ENCODE measurements at regions not wholly inside any gene's neighbourhood (a gene's known extent, or its start where the extent isn't known, plus 50 kb on each side); places are given as distances from the start of the nearest gene placed in this dataset.
"Not testable (repeated sequence)": the region's sequence is repeated elsewhere in the genome, so short reads cannot be mapped to it uniquely, and the experiment has no call there.

DNA sequence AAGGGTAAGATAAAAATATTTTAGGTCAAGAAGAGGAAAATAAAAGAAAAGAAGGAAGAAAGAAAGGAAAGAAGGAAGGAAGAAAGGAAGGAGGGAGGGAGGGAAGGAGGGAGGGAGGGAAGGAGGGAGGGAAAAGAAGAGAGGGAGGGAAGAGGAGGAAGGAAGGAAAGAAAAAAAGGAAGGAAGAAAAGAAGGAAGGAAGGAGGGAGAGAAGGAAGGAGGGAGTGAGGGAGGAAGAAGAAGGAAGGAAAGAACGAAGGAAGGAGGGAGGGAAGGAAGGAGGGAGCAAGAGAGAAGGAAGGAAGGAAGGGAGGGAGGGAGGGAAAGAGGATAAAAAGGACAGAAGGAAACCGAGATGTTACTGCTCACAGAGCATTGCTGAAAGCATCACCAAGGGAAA lies 209.5 kb upstream of the PITRM1 start:
- Histone ChIP-seq H3K27me3 (ENCODE audit: control insufficient read depth, insufficient read depth, low read length, poor library complexity, severe bottlenecking) (no peaks in the 10 kb centered on the region), H3K4me3 (ENCODE audit: insufficient read depth, low read depth, low read length) (no peak overlapping the region), H3K4me1 (ENCODE audit: control insufficient read depth, insufficient read depth, low read length) (no peaks in the 10 kb centered on the region), H3K27ac (ENCODE audit: insufficient read depth, low read depth, low read length, poor library complexity, severe bottlenecking) (no peak overlapping the region), H3K9me3 (ENCODE audit: control insufficient read depth, low read length) (no peaks in the 10 kb centered on the region), H3K36me3 (ENCODE audit: control insufficient read depth, insufficient read depth, low read length) (no peaks in the 10 kb centered on the region)
- WGBS, 2 experiments: 88 to 89% methylated on average over 2 of the region's 2 CpGs

DNA sequence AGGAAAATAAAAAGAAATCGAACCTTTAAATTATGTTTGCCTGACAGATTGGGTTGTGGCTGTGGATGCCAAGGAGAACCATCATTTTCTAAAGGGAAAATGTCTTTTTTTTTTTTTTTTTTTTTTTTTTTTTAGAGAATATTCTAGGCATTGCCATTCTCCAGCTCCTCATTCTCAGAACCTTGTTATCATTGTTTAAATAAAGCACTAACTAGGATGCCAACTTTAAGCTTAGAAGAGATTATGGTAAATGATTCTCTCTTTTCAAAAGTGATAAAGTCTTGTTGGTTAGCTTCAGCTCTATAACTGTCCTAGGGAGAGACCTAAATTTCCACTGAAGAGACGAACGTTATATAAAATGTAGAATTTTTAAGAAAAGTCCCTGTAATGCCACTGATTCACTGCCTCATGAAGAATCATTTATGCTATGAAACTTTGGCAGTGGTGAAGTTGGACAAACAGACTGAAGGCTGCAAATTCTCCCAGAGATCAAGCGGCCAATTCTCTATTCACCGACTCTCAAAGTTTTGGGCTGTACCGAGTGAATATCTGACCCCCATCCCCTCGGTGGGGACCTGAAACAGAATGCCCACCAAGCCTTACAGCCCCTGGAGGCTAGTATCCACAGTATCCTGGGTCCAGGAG lies 207.9 kb upstream of the PITRM1 start:
- H3K4me1 ChIP-seq (ENCODE audit: control insufficient read depth, insufficient read depth, low read length): no peaks in the 10 kb centered on the region
- no peaks in the 10 kb centered on the region for H3K27me3 ChIP-seq (ENCODE audit: control insufficient read depth, insufficient read depth, low read length, poor library complexity, severe bottlenecking)
- 94 to 96% methylated on average over 7 of the region's 7 CpGs for WGBS, 2 experiments
- no peak overlapping the region for H3K27ac ChIP-seq (ENCODE audit: insufficient read depth, low read depth, low read length, poor library complexity, severe bottlenecking)
- no peak overlapping the region for H3K4me3 ChIP-seq (ENCODE audit: insufficient read depth, low read depth, low read length)
- no peaks in the 10 kb centered on the region for H3K9me3 ChIP-seq (ENCODE audit: control insufficient read depth, low read length)
- H3K36me3 ChIP-seq (ENCODE audit: control insufficient read depth, insufficient read depth, low read length): no peaks in the 10 kb centered on the region

DNA sequence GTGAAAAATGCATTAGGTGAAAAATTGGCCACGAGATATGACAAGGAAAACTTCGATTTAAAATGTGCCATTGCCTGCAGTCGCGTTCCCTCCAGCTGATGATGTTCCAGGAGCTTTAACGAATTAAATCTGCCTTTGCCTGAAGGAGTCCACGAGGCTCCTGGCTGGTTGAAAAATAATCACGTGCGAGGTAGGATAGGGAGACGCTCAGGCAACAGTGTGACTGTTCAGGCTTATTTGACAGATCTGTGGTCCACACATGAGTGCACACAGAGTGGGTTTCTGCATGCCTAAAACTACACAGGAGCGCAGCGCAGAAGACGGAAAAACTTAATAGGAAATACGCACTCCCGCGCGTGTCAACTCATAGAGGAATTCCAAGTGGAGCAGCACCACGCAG lies 204.0 kb upstream of the PITRM1 start:
- WGBS, 2 experiments: 96% methylated on average over 17 of the region's 17 CpGs
- Histone ChIP-seq H3K9me3 (ENCODE audit: control insufficient read depth, low read length) (no peaks in the 10 kb centered on the region), H3K36me3 (ENCODE audit: control insufficient read depth, insufficient read depth, low read length) (no peaks in the 10 kb centered on the region), H3K27ac (ENCODE audit: insufficient read depth, low read depth, low read length, poor library complexity, severe bottlenecking) (no peak overlapping the region), H3K4me1 (ENCODE audit: control insufficient read depth, insufficient read depth, low read length) (no peaks in the 10 kb centered on the region), H3K4me3 (ENCODE audit: insufficient read depth, low read depth, low read length) (no peak overlapping the region), H3K27me3 (ENCODE audit: control insufficient read depth, insufficient read depth, low read length, poor library complexity, severe bottlenecking) (no peaks in the 10 kb centered on the region)

DNA sequence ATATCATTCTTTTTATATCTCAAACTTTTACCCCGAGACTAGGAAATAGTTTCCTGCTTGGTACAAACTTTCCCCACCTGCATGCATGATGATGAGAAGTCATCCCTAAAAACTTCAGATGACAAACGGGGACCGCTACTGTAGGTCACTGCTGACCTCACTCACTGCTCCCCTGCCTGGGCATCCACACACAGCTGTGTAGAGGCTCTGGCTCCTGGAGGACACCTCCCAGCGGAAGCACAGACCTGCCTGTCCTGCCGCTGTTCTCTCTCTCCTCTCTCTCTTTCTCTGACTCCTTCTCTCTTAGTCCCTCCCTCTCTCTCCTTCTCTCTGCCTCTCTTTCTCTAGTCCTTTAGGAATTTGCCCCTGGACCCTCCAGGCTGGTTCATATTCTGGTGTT lies 202.9 kb upstream of the PITRM1 start:
- no peaks in the 10 kb centered on the region for H3K36me3 ChIP-seq (ENCODE audit: control insufficient read depth, insufficient read depth, low read length)
- H3K9me3 ChIP-seq (ENCODE audit: control insufficient read depth, low read length): no peaks in the 10 kb centered on the region
- H3K27me3 ChIP-seq (ENCODE audit: control insufficient read depth, insufficient read depth, low read length, poor library complexity, severe bottlenecking): no peaks in the 10 kb centered on the region
- H3K27ac ChIP-seq (ENCODE audit: insufficient read depth, low read depth, low read length, poor library complexity, severe bottlenecking): no peak overlapping the region
- H3K4me3 ChIP-seq (ENCODE audit: insufficient read depth, low read depth, low read length): no peak overlapping the region
- WGBS, 2 experiments: 82% methylated on average over 5 of the region's 5 CpGs
- H3K4me1 ChIP-seq (ENCODE audit: control insufficient read depth, insufficient read depth, low read length): no peaks in the 10 kb centered on the region

DNA sequence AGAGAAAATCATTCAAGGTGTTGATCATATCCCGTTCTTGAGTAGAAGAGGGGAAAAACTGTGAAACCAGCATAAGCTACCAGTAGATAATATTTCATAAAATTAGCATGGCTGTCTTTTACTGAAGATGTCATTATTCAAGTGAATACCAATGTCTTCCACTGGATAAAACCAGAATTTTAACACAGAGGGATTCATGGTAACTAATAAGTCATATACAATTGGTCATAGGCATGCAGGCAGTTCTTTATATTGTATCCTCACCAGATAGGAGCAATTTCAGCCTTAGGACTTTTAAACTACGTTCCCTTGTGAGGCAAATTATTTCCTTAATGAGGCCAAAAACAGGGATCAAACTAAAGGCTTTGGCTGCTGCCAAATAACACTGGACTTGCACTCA lies 202.3 kb upstream of the PITRM1 start:
- H3K36me3 ChIP-seq (ENCODE audit: control insufficient read depth, insufficient read depth, low read length): no peaks in the 10 kb centered on the region
- H3K9me3 ChIP-seq (ENCODE audit: control insufficient read depth, low read length): no peaks in the 10 kb centered on the region
- H3K27ac ChIP-seq (ENCODE audit: insufficient read depth, low read depth, low read length, poor library complexity, severe bottlenecking): no peak overlapping the region
- H3K4me3 ChIP-seq (ENCODE audit: insufficient read depth, low read depth, low read length): no peak overlapping the region
- 97 to 100% methylated on average over 1 to 2 of the region's 2 CpGs for WGBS, 2 experiments
- no peaks in the 10 kb centered on the region for H3K4me1 ChIP-seq (ENCODE audit: control insufficient read depth, insufficient read depth, low read length)
- H3K27me3 ChIP-seq (ENCODE audit: control insufficient read depth, insufficient read depth, low read length, poor library complexity, severe bottlenecking): no peaks in the 10 kb centered on the region

DNA sequence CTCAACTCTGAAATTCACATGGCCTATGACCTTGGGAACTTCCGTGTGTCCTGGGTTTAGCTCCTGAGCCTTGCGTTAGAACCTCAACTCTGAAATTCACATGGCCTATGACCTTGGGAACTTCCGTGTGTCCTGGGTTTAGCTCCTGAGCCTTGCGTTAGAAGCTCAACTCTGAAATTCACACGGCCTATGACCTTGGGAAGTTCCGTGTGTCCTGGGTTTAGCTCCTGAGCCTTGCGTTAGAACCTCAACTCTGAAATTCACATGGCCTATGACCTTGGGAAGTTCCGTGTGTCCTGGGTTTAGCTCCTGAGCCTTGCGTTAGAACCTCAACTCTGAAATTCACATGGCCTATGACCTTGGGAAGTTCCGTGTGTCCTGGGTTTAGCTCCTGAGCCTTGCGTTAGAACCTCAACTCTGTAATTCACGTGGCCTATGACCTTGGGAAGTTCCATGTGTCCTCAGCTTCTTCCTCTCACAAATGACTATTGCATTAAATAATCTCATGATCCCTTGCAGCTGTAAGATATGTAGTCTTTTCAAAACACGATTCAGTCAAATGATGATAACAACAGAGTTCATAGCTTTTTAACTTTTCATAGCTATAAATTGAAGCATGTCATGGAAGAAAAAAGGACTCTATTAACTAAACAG lies 200.9 kb upstream of the PITRM1 start:
- 91% methylated on average over 11 to 12 of the region's 13 CpGs for WGBS, 2 experiments
- not testable (repeated sequence) for H3K9me3 ChIP-seq (ENCODE audit: control insufficient read depth, low read length); H3K4me3 ChIP-seq (ENCODE audit: insufficient read depth, low read depth, low read length)

DNA sequence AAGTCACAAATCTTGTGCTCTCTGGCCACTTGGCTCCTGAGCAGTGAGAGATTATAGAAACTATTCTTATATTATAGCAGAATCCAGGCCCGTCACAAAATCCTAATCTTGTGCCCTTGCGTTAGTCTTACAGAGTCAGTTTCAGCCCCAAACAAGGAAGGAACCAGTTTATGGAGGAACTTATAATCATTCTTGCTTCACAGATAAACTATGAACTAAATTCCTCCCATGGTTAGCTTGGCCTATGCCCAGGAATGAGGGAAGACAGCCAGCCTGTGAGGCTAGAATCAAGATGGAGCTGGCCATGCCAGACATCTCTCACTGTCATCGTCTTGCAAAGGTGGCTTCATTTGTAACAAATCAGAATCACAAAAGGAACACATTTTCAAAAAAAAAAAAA lies 199.7 kb upstream of the PITRM1 start:
- WGBS, 2 experiments: 96 to 100% methylated on average over 3 of the region's 3 CpGs
- H3K4me1 ChIP-seq (ENCODE audit: control insufficient read depth, insufficient read depth, low read length): no peaks in the 10 kb centered on the region
- no peaks in the 10 kb centered on the region for H3K36me3 ChIP-seq (ENCODE audit: control insufficient read depth, insufficient read depth, low read length)
- no peak overlapping the region for H3K4me3 ChIP-seq (ENCODE audit: insufficient read depth, low read depth, low read length)
- H3K27me3 ChIP-seq (ENCODE audit: control insufficient read depth, insufficient read depth, low read length, poor library complexity, severe bottlenecking): no peaks in the 10 kb centered on the region
- no peak overlapping the region for H3K27ac ChIP-seq (ENCODE audit: insufficient read depth, low read depth, low read length, poor library complexity, severe bottlenecking)
- no peaks in the 10 kb centered on the region for H3K9me3 ChIP-seq (ENCODE audit: control insufficient read depth, low read length)

More for the DNA sequence above, 200.9 kb upstream of the PITRM1 start:
- H3K27ac ChIP-seq (ENCODE audit: insufficient read depth, low read depth, low read length, poor library complexity, severe bottlenecking); H3K36me3 ChIP-seq (ENCODE audit: control insufficient read depth, insufficient read depth, low read length); H3K4me1 ChIP-seq (ENCODE audit: control insufficient read depth, insufficient read depth, low read length); H3K27me3 ChIP-seq (ENCODE audit: control insufficient read depth, insufficient read depth, low read length, poor library complexity, severe bottlenecking): not testable (repeated sequence)

DNA sequence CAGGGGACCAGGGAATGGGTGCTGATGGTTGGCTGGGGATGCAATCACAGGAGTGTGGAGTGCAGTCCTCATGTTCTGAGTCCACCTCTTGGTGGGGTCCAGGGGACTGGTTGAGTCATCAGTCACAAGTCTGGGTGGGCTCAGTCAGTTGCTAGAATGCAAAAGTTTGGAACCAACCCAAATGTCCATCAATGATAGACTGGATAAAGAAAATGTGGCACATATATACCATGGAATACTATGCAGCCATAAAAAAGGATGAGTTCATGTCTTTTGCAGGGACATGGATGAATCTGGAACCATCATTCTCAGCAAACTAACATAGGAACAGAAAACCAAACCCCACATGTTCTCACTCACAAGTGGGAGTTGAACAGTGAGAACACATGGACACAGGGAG lies 199.0 kb upstream of the PITRM1 start:
- H3K27me3 ChIP-seq (ENCODE audit: control insufficient read depth, insufficient read depth, low read length, poor library complexity, severe bottlenecking); H3K4me3 ChIP-seq (ENCODE audit: insufficient read depth, low read depth, low read length); H3K9me3 ChIP-seq (ENCODE audit: control insufficient read depth, low read length); H3K36me3 ChIP-seq (ENCODE audit: control insufficient read depth, insufficient read depth, low read length); H3K27ac ChIP-seq (ENCODE audit: insufficient read depth, low read depth, low read length, poor library complexity, severe bottlenecking); H3K4me1 ChIP-seq (ENCODE audit: control insufficient read depth, insufficient read depth, low read length): not testable (repeated sequence)

DNA sequence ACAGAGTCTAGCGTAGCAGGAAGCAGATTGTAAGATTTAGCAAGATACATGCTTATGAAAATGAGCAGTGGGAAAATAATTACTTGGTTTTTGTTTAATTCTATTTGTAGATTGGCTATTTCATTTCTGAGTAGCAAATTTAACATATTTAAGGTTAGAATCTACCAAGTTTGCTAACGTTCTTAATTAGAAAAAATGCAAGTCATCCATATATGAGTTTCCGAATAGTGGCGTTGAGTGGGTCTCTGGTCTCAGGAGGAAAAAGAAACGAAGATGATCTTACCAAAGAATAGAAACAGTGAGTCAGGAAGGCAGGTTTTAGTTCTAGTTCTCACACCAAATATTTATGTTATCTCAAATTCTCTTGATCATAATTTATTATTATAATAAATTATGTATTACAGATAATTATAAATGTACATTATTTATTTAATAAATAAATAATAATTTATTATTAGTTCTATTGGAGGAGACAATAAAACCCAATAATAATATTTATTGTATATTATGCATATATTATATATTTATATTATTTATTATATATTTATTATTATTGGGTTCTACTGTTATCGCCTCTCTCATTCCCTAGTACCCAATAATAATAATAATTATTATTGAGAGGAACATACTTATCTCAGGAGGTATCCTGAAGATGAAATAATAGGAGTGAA lies 194.3 kb upstream of the PITRM1 start:
- H3K27ac ChIP-seq (ENCODE audit: insufficient read depth, low read depth, low read length, poor library complexity, severe bottlenecking): no peak overlapping the region
- H3K36me3 ChIP-seq (ENCODE audit: control insufficient read depth, insufficient read depth, low read length): no peaks in the 10 kb centered on the region
- H3K4me3 ChIP-seq (ENCODE audit: insufficient read depth, low read depth, low read length): no peak overlapping the region
- WGBS, 2 experiments: 96 to 98% methylated on average over 5 of the region's 6 CpGs
- no peaks in the 10 kb centered on the region for H3K27me3 ChIP-seq (ENCODE audit: control insufficient read depth, insufficient read depth, low read length, poor library complexity, severe bottlenecking)
- no peaks in the 10 kb centered on the region for H3K4me1 ChIP-seq (ENCODE audit: control insufficient read depth, insufficient read depth, low read length)
- no peaks in the 10 kb centered on the region for H3K9me3 ChIP-seq (ENCODE audit: control insufficient read depth, low read length)

DNA sequence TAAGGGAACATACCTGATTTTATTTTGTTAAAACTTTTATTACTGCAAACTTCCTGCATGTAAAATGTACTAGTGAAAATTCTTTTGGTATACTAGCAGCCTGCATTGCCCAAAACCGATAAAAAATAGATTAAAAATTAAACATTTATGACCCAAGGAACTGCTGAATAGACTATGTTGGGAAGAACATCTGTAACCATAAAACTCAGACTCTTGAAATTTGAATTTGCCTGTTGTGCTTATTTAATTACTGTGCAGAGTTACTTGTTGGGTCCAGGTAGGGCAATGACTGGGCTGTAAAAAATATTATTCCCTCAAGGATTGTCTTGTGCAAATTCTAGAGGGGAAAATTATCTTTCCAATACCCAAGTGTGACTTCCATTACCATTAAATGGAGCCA lies 193.5 kb upstream of the PITRM1 start:
- H3K36me3 ChIP-seq (ENCODE audit: control insufficient read depth, insufficient read depth, low read length): no peaks in the 10 kb centered on the region
- no peaks in the 10 kb centered on the region for H3K4me1 ChIP-seq (ENCODE audit: control insufficient read depth, insufficient read depth, low read length)
- 100% methylated on average over 1 of the region's 1 CpG; no CpG with 5 or more reads in 1 of the 2 experiments for WGBS, 2 experiments
- H3K4me3 ChIP-seq (ENCODE audit: insufficient read depth, low read depth, low read length): no peak overlapping the region
- no peak overlapping the region for H3K27ac ChIP-seq (ENCODE audit: insufficient read depth, low read depth, low read length, poor library complexity, severe bottlenecking)
- H3K9me3 ChIP-seq (ENCODE audit: control insufficient read depth, low read length): no peaks in the 10 kb centered on the region
- no peaks in the 10 kb centered on the region for H3K27me3 ChIP-seq (ENCODE audit: control insufficient read depth, insufficient read depth, low read length, poor library complexity, severe bottlenecking)

Data from ectodermal cell (in vitro differentiated cells).